SK-N-SH (cell line): ENCODE measurements at regions not wholly inside any gene's neighbourhood (a gene's known extent, or its start where the extent isn't known, plus 50 kb on each side); places are given as distances from the start of the nearest gene placed in this dataset.

Experiments used
- CTCF ChIA-PET: fragments of 300-600, 350-600 bp; formaldehyde crosslinking; extraction: SDS; loops from one replicate; lab custom pipeline; 2021; lab: Yijun Ruan, JAX
- POLR2A ChIA-PET: fragments of 350-600 bp; sonication (Branson Sonifier 250); formaldehyde crosslinking; extraction: SDS; loops from one replicate; lab custom pipeline; 2020; ENCODE audit warnings: antibody characterized with exemption, inconsistent platforms; lab: Yijun Ruan, JAX
- DNase-seq: peaks from one replicate; pipeline ENCODE4 v3.0.0; 2012
- H2AFZ ChIP-seq: fragments of 200-600 bp; sonication (generic); 2 replicates; pipeline ENCODE4 v1.8.1; 2016; ENCODE audit warnings: antibody characterized with exemption, mild to moderate bottlenecking, low read depth
- H3F3A ChIP-seq: fragments of 200-600 bp; sonication (generic); replicated peaks from 2 replicates; pipeline ENCODE3; 2016; ENCODE audit warnings: antibody characterized with exemption, mild to moderate bottlenecking; ENCODE audit not compliant: insufficient read depth
- H3K27ac ChIP-seq, 2 experiments: fragments of 200-500 bp in 1 of 2; fragments of 200-600 bp in 1 of 2; sonication (Bioruptor generic) in 1 of 2; sonication (generic), shearing (Covaris generic) in 1 of 2; 2 replicates each; pipeline versions ENCODE4 v1.5.1 to v1.6.1; 2014 to 2016; ENCODE audit warnings: low read depth in 2 of 2, inconsistent platforms in 1 of 2, low read length in 1 of 2, mild to moderate bottlenecking in 1 of 2, mixed read lengths in 1 of 2
- H3K27me3 ChIP-seq: fragments of 200-600 bp; sonication (generic), shearing (Covaris generic); 2 replicates; pipeline ENCODE4 v1.6.1; 2016; ENCODE audit warnings: mixed run types; ENCODE audit not compliant: insufficient read depth
- H3K36me3 ChIP-seq, 2 experiments: fragments of 200-500 bp in 1 of 2; fragments of 200-600 bp in 1 of 2; sonication (Bioruptor generic) in 1 of 2; sonication (generic) in 1 of 2; replicated peaks in 1 of 2; 2 replicates each; pipeline versions ENCODE3 to v1.5.1; 2014 to 2016; ENCODE audit warnings: low read length in 1 of 2, mild to moderate bottlenecking in 1 of 2; ENCODE audit not compliant: insufficient read depth in 2 of 2, control insufficient read depth in 1 of 2
- H3K4me1 ChIP-seq, 2 experiments: fragments of 200-500 bp in 1 of 2; fragments of 200-600 bp in 1 of 2; sonication (Bioruptor generic) in 1 of 2; sonication (generic), shearing (Covaris generic) in 1 of 2; 2 replicates each; pipeline versions ENCODE4 v1.5.1 to v1.6.1; 2014 to 2016; ENCODE audit warnings: low read depth in 1 of 2, low read length in 1 of 2, mixed run types in 1 of 2; ENCODE audit not compliant: insufficient read depth in 2 of 2, control insufficient read depth in 1 of 2
- H3K4me2 ChIP-seq: fragments of 200-600 bp; sonication (generic), shearing (Covaris generic); 2 replicates; pipeline ENCODE4 v1.6.1; 2017; ENCODE audit warnings: mixed run types
- H3K4me3 ChIP-seq, 2 experiments: fragments of 200-500 bp in 1 of 2; fragments of 200-600 bp in 1 of 2; sonication (Bioruptor generic) in 1 of 2; sonication (generic), shearing (Covaris generic) in 1 of 2; 2 replicates each; pipeline versions ENCODE4 v1.5.1 to v1.8.1; 2014 to 2016; ENCODE audit warnings: low read depth in 2 of 2, inconsistent platforms in 1 of 2, low read length in 1 of 2, mild to moderate bottlenecking in 1 of 2, mixed read lengths in 1 of 2, moderate library complexity in 1 of 2
- H3K79me2 ChIP-seq: fragments of 200-600 bp; sonication (generic); 2 replicates; pipeline ENCODE4 v1.8.1; 2017; ENCODE audit warnings: mild to moderate bottlenecking; ENCODE audit not compliant: insufficient read depth
- H3K9ac ChIP-seq: fragments of 200-600 bp; sonication (generic); 2 replicates; pipeline ENCODE4 v1.6.1; 2017; ENCODE audit warnings: mixed run types
- H3K9me2 ChIP-seq: fragments of 200-600 bp; sonication (generic); 2 replicates; pipeline ENCODE4 v1.6.1; 2017; ENCODE audit warnings: mixed run types
- H3K9me3 ChIP-seq: fragments of 200-600 bp; sonication (generic); 2 replicates; pipeline ENCODE4 v1.6.1; 2017; ENCODE audit warnings: mixed run types, mild to moderate bottlenecking, moderate library complexity
- H4K20me1 ChIP-seq: fragments of 200-600 bp; sonication (generic); 2 replicates; pipeline ENCODE4 v1.6.1; 2017; ENCODE audit warnings: mild to moderate bottlenecking, mixed run types; ENCODE audit not compliant: insufficient read depth
- CHD2 ChIP-seq: fragments of 150-350 bp; IDR thresholded peaks from 2 replicates; pipeline ENCODE4 v1.6.1; 2018; ENCODE audit warnings: low read length; ENCODE audit not compliant: partially characterized antibody
- EZH2phosphoT487 ChIP-seq: fragments of 200-600 bp; sonication (generic); IDR thresholded peaks from 2 replicates; pipeline ENCODE4 v1.6.1; 2017; ENCODE audit warnings: low read depth, mixed run types, mild to moderate bottlenecking, antibody characterized with exemption, moderate library complexity, borderline replicate concordance
- FOSL2 ChIP-seq: IDR thresholded peaks from 2 replicates; pipeline ENCODE4 v1.4.0; 2012; ENCODE audit warnings: low read depth, mild to moderate bottlenecking, moderate library complexity, borderline replicate concordance
- FOXM1 ChIP-seq: IDR thresholded peaks from 2 replicates; pipeline ENCODE4 v1.4.0; 2012; ENCODE audit warnings: low read depth, mild to moderate bottlenecking
- JUND ChIP-seq: IDR thresholded peaks from 2 replicates; pipeline ENCODE4 v1.4.0; 2012
- MEF2A ChIP-seq: IDR thresholded peaks from 2 replicates; pipeline ENCODE4 v1.4.0; 2012; ENCODE audit warnings: low read depth, borderline replicate concordance
- NFIC ChIP-seq: IDR thresholded peaks from 2 replicates; pipeline ENCODE4 v1.4.0; 2012; ENCODE audit warnings: borderline replicate concordance
- POLR2AphosphoS5 ChIP-seq: IDR thresholded peaks from 2 replicates; pipeline ENCODE4 v1.6.1; 2012; ENCODE audit warnings: low read depth, low read length
- RCOR1 ChIP-seq: fragments of 150-350 bp; IDR thresholded peaks from 2 replicates; pipeline ENCODE4 v1.6.1; 2017; ENCODE audit warnings: antibody characterized with exemption, low read length
- RFX5 ChIP-seq: IDR thresholded peaks from 2 replicates; pipeline ENCODE4 v1.6.1; 2012; ENCODE audit warnings: mild to moderate bottlenecking, improper control_type of control experiment, low read length
- SMC3 ChIP-seq: IDR thresholded peaks from 2 replicates; pipeline ENCODE4 v1.6.1; 2012; ENCODE audit warnings: low read depth, low read length, improper control_type of control experiment
- TAF1 ChIP-seq: IDR thresholded peaks from 2 replicates; pipeline ENCODE4 v1.6.1; 2012; ENCODE audit warnings: low read depth, mild to moderate bottlenecking, low read length, moderate library complexity, borderline replicate concordance
- WGBS: methylation state at CpG from one replicate; pipeline ENCODE4 v1.1.6; 2017; ENCODE audit warnings: low lambda C conversion rate; 5-methylcytosine and 5-hydroxymethylcytosine counted together
- TF ChIP-seq, protein P1 (sequence below): IDR thresholded peaks from 2 replicates; pipeline ENCODE4 v1.4.0; 2012; ENCODE audit warnings: low read depth, borderline replicate concordance
- TF ChIP-seq, protein P2 (sequence below): IDR thresholded peaks from 2 replicates; pipeline ENCODE4; 2012
- TF ChIP-seq, protein P3 (sequence below): fragments of 150-350 bp; IDR thresholded peaks from 2 replicates; pipeline ENCODE4 v1.6.1; 2016; ENCODE audit warnings: mild to moderate bottlenecking, low read depth, low read length
- TF ChIP-seq, protein P4 (sequence below): IDR thresholded peaks from 2 replicates; pipeline ENCODE4 v1.4.0; 2012; ENCODE audit warnings: low read depth, borderline replicate concordance
- TF ChIP-seq, protein P5 (sequence below): fragments of 200-600 bp; sonication (generic); IDR thresholded peaks from 2 replicates; pipeline ENCODE4 v1.6.1; 2017; ENCODE audit warnings: antibody characterized with exemption, mild to moderate bottlenecking, moderate library complexity

DNA sequence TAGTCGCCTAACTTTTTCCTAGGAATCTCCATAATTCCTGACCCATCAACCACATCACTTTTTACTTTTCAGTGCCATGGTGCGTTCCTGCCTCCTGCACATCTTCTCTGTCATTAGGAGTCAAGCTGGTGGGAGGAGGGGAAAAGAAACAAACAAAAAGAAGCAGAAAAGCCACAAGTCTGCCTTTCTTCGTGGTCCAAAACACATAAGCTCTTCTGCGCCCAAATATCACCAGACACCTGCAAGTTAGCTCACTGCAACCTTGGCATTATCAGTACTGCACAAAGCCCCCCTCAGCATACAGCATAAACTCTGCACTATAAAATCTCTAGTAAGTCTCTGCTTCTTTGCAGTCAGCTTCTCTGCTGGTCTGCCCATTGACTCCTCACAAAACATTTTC lies 295.3 kb downstream of the HS3ST3B1 start:
- DNase-seq, result no peak
- Histone ChIP-seq H2AFZ (no peak overlapping the region), H3K4me3 (no peak overlapping the region), H3K9me3 (no peaks in the 10 kb centered on the region), H4K20me1 (no peaks in the 10 kb centered on the region), H3F3A (no peaks in the 10 kb centered on the region), H3K4me2 (no peak overlapping the region), H3K9ac (no peak overlapping the region), H3K27ac (no peak overlapping the region), H3K36me3 (no peaks in the 10 kb centered on the region), H3K27me3 (no peaks in the 10 kb centered on the region; the same call in 1 of the 2 replicates), H3K9me2 (no peaks in the 10 kb centered on the region), H3K4me1 (no peaks in the 10 kb centered on the region), H3K79me2 (no peaks in the 10 kb centered on the region)
- WGBS, result 7% methylated on average over 4 of the region's 4 CpGs
- CTCF ChIA-PET, result interaction anchor here (0.7 kb wide), 1 partner anchor 69 kb away, joined by 3 read pairs; no protein-coding TSS in a partner anchor
- POLR2A ChIA-PET, result no interaction called here
- TF ChIP-seq, protein P1, sequence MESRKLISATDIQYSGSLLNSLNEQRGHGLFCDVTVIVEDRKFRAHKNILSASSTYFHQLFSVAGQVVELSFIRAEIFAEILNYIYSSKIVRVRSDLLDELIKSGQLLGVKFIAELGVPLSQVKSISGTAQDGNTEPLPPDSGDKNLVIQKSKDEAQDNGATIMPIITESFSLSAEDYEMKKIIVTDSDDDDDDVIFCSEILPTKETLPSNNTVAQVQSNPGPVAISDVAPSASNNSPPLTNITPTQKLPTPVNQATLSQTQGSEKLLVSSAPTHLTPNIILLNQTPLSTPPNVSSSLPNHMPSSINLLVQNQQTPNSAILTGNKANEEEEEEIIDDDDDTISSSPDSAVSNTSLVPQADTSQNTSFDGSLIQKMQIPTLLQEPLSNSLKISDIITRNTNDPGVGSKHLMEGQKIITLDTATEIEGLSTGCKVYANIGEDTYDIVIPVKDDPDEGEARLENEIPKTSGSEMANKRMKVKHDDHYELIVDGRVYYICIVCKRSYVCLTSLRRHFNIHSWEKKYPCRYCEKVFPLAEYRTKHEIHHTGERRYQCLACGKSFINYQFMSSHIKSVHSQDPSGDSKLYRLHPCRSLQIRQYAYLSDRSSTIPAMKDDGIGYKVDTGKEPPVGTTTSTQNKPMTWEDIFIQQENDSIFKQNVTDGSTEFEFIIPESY, result no peak
- TF ChIP-seq RCOR1, result no peak
- no peak for TF ChIP-seq RFX5
- TF ChIP-seq FOSL2, result no peak
- TF ChIP-seq, protein P2, sequence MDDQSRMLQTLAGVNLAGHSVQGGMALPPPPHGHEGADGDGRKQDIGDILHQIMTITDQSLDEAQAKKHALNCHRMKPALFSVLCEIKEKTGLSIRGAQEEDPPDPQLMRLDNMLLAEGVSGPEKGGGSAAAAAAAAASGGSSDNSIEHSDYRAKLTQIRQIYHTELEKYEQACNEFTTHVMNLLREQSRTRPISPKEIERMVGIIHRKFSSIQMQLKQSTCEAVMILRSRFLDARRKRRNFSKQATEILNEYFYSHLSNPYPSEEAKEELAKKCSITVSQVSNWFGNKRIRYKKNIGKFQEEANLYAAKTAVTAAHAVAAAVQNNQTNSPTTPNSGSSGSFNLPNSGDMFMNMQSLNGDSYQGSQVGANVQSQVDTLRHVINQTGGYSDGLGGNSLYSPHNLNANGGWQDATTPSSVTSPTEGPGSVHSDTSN, result no peak
- TF ChIP-seq JUND, result no peak

DNA sequence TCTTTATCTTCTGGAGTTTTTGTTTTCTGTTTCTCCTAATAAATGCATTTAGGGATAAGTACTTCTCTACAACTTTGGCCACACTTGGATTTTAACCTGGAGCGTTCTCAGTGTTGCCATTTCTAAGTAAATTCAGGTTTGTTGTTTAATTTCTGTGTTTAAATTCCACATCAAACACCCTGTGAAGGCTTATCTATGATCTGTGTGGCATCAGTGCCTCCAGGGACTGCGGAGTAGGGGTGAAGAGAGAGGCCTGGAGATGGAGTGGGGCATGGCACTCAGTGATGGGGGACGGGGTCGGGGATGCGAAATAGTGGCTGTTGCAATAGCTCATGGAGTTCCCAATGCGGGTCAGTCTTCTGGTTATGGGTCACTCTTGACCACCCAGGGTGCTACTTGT lies 294.8 kb downstream of the HS3ST3B1 start:
- Histone ChIP-seq H3K36me3 (no peaks in the 10 kb centered on the region), H3F3A (no peaks in the 10 kb centered on the region), H3K4me2 (no peak overlapping the region), H3K4me1 (no peaks in the 10 kb centered on the region), H4K20me1 (no peaks in the 10 kb centered on the region), H3K79me2 (no peaks in the 10 kb centered on the region), H3K9ac (no peak overlapping the region), H3K4me3 (no peak overlapping the region), H3K27ac (no peak overlapping the region), H3K9me3 (no peaks in the 10 kb centered on the region), H3K27me3 (peaks cover 5% of the 10 kb centered on the region; the same call in 1 of the 2 replicates), H2AFZ (no peak overlapping the region), H3K9me2 (no peaks in the 10 kb centered on the region)
- no peak for DNase-seq
- WGBS, result 4% methylated on average over 5 of the region's 6 CpGs
- ChIA-PET CTCF (no interaction called here), POLR2A (no interaction called here)
- TF ChIP-seq CHD2, result no peak
- TF ChIP-seq, protein P3, sequence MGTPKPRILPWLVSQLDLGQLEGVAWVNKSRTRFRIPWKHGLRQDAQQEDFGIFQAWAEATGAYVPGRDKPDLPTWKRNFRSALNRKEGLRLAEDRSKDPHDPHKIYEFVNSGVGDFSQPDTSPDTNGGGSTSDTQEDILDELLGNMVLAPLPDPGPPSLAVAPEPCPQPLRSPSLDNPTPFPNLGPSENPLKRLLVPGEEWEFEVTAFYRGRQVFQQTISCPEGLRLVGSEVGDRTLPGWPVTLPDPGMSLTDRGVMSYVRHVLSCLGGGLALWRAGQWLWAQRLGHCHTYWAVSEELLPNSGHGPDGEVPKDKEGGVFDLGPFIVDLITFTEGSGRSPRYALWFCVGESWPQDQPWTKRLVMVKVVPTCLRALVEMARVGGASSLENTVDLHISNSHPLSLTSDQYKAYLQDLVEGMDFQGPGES, result no peak
- TF ChIP-seq POLR2AphosphoS5, result no peak
- TF ChIP-seq FOXM1, result no peak
- no peak for TF ChIP-seq EZH2phosphoT487
- TF ChIP-seq, protein P2, result no peak
- no peak for TF ChIP-seq SMC3
- no peak for TF ChIP-seq RFX5
- TF ChIP-seq, protein P4, sequence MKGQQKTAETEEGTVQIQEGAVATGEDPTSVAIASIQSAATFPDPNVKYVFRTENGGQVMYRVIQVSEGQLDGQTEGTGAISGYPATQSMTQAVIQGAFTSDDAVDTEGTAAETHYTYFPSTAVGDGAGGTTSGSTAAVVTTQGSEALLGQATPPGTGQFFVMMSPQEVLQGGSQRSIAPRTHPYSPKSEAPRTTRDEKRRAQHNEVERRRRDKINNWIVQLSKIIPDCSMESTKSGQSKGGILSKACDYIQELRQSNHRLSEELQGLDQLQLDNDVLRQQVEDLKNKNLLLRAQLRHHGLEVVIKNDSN, result no peak
- TF ChIP-seq TAF1, result no peak
- no peak for TF ChIP-seq NFIC
- no peak for TF ChIP-seq FOSL2
- TF ChIP-seq MEF2A, result no peak
- TF ChIP-seq, protein P5, sequence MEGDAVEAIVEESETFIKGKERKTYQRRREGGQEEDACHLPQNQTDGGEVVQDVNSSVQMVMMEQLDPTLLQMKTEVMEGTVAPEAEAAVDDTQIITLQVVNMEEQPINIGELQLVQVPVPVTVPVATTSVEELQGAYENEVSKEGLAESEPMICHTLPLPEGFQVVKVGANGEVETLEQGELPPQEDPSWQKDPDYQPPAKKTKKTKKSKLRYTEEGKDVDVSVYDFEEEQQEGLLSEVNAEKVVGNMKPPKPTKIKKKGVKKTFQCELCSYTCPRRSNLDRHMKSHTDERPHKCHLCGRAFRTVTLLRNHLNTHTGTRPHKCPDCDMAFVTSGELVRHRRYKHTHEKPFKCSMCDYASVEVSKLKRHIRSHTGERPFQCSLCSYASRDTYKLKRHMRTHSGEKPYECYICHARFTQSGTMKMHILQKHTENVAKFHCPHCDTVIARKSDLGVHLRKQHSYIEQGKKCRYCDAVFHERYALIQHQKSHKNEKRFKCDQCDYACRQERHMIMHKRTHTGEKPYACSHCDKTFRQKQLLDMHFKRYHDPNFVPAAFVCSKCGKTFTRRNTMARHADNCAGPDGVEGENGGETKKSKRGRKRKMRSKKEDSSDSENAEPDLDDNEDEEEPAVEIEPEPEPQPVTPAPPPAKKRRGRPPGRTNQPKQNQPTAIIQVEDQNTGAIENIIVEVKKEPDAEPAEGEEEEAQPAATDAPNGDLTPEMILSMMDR, result no peak
